ENCODE measurements at regions not wholly inside any gene's neighbourhood (a gene's known extent, or its start where the extent isn't known, plus 50 kb on each side); places are given as distances from the start of the nearest gene placed in this dataset.

DNA sequence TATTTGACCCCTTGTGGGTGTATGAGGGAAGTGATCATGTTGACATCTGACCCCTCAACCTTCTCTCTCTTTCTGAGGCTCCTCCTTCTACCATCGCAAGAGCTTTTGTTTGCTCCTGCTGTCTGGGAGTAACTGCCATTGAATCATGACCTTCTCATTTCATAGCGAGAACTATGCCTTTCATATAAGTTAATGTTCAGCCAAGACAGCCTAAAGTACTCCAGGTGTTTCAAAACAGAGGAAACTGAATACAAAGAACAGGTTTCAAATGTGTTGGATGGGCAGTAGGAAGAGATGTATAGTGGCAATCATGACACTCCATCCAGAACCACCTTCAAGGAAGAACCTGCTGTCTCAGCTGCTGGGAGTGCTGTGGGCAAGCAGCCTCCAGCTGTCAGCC is 403.1 kb downstream of the MID1IP1 start:
- TF ChIP-seq POLR2AphosphoS5 (IDR thresholded peaks at IDR 0.05; ENCODE audit: low read depth, low read length) (no peak), FOXM1 (IDR thresholded peaks at IDR 0.05; ENCODE audit: low read depth) (no peak)
